HCT116 (cell line): ENCODE measurements at regions not wholly inside any gene's neighbourhood (a gene's known extent, or its start where the extent isn't known, plus 50 kb on each side); places are given as distances from the start of the nearest gene placed in this dataset.

Experiments
- ATAC-seq: fragments of 200-7000 bp; cut with Tn5 transposase; 2 replicates; pipeline ENCODE4 v1.9.1; 2020; ENCODE audit warnings: mild to moderate bottlenecking, moderate library complexity
- BruUV-seq: library from RNA; stranded (reverse); fragments of 400-500 nt; replicated peaks from 2 replicates; lab custom pipeline; 2021; lab: Mats Ljungman, UMichigan
- CTCF ChIA-PET: fragments of 300-600 bp; sonication (Branson Sonifier 250); formaldehyde crosslinking; loops from one replicate; lab custom pipeline; 2021; ENCODE audit warnings: antibody characterized with exemption; lab: Charles Lee
- POLR2A ChIA-PET: fragments of 300-600, 350-600 bp; sonication (Branson Sonifier 250); formaldehyde crosslinking; loops from one replicate; lab custom pipeline; 2021; ENCODE audit warnings: antibody characterized with exemption; lab: Charles Lee
- RAD21 ChIA-PET, 2 experiments: fragments of 300-600 bp; sonication (Branson Sonifier 250); formaldehyde crosslinking; loops; one replicate each; lab custom pipeline; 2023; ENCODE audit warnings: low total read pairs in 2 of 2; ENCODE audit not compliant: uncharacterized antibody in 2 of 2, unreplicated experiment in 2 of 2, low non-redundant PET in 1 of 2; lab: Charles Lee
- DNase-seq: peaks from one replicate; pipeline ENCODE4 v3.0.0-alpha.2; 2010; ENCODE audit warnings: low read depth, low spot score
- H2AFZ ChIP-seq: fragments of 200-600 bp; shearing (Covaris generic), sonication (generic); 2 replicates; pipeline ENCODE4 v1.6.1; 2017; ENCODE audit warnings: low read depth, mixed run types, mixed read lengths, antibody characterized with exemption, low read length; ENCODE audit not compliant: poor library complexity, severe bottlenecking
- H3K27ac ChIP-seq: 2 replicates; pipeline ENCODE4 v1.5.1; 2012; ENCODE audit warnings: low read depth, low read length
- H3K27me3 ChIP-seq: fragments of 200-600 bp; sonication (generic); 2 replicates; pipeline ENCODE4 v1.6.1; 2016; ENCODE audit warnings: mixed run types, low read length, mixed read lengths; ENCODE audit not compliant: insufficient read depth
- H3K36me3 ChIP-seq, 2 experiments: fragments of 200-500 bp in 1 of 2; fragments of 200-600 bp in 1 of 2; sonication (Bioruptor generic) in 1 of 2; sonication (generic) in 1 of 2; 2 replicates each; pipeline versions ENCODE4 v1.5.1 to v1.6.1; 2014 to 2016; ENCODE audit warnings: low read length in 2 of 2, inconsistent platforms in 1 of 2, mixed read lengths in 1 of 2, mixed run types in 1 of 2; ENCODE audit not compliant: insufficient read depth in 2 of 2, control insufficient read depth in 1 of 2
- H3K4me1 ChIP-seq, 2 experiments: fragments of 200-600 bp in 1 of 2; sonication (generic) in 1 of 2; 2 replicates each; pipeline versions ENCODE4 v1.5.1 to v1.6.1; 2012 to 2017; ENCODE audit warnings: low read length in 2 of 2, inconsistent platforms in 1 of 2, mild to moderate bottlenecking in 1 of 2, mixed read lengths in 1 of 2, mixed run types in 1 of 2, moderate library complexity in 1 of 2; ENCODE audit not compliant: insufficient read depth in 2 of 2, control insufficient read depth in 1 of 2
- H3K4me2 ChIP-seq: fragments of 200-600 bp; sonication (generic); 2 replicates; pipeline ENCODE4 v1.6.1; 2017; ENCODE audit warnings: mixed run types, low read length, mixed read lengths
- H3K4me3 ChIP-seq, 2 experiments: fragments of 200-600 bp in 1 of 2; sonication (generic) in 1 of 2; replicated peaks in 1 of 2; 2 replicates each; pipeline ENCODE4 v1.5.1; 2011 to 2016; ENCODE audit warnings: low read length in 2 of 2, control low read depth in 1 of 2, low read depth in 1 of 2, mild to moderate bottlenecking in 1 of 2, mixed read lengths in 1 of 2, mixed run types in 1 of 2
- H3K79me2 ChIP-seq: fragments of 200-600 bp; sonication (generic); 2 replicates; pipeline ENCODE4 v1.6.1; 2017; ENCODE audit warnings: mild to moderate bottlenecking, mixed run types, low read length, moderate library complexity, mixed read lengths; ENCODE audit not compliant: insufficient read depth
- H3K9ac ChIP-seq: fragments of 200-600 bp; sonication (generic); 2 replicates; pipeline ENCODE4 v1.6.1; 2016; ENCODE audit warnings: low read length, mixed read lengths
- H3K9me2 ChIP-seq: fragments of 200-600 bp; sonication (generic), shearing (Covaris generic); 2 replicates; pipeline ENCODE4 v1.6.1; 2017; ENCODE audit warnings: mixed run types, mild to moderate bottlenecking, moderate library complexity; ENCODE audit not compliant: insufficient read depth
- H3K9me3 ChIP-seq, 2 experiments: fragments of 200-500 bp in 1 of 2; fragments of 200-600 bp in 1 of 2; sonication (Bioruptor generic) in 1 of 2; sonication (generic) in 1 of 2; 2 replicates each; pipeline ENCODE4 v1.6.1; 2014 to 2017; ENCODE audit warnings: low read length in 2 of 2, mixed read lengths in 2 of 2, inconsistent platforms in 1 of 2, low read depth in 1 of 2, mild to moderate bottlenecking in 1 of 2, mixed run types in 1 of 2, moderate library complexity in 1 of 2; ENCODE audit not compliant: control insufficient read depth in 1 of 2, insufficient read depth in 1 of 2
- H4K20me1 ChIP-seq: fragments of 200-600 bp; sonication (generic), shearing (Covaris generic); 2 replicates; pipeline ENCODE4 v1.6.1; 2017; ENCODE audit warnings: mixed run types, mild to moderate bottlenecking, moderate library complexity; ENCODE audit not compliant: insufficient read depth
- ELF1 ChIP-seq: IDR thresholded peaks from 2 replicates; pipeline ENCODE4 v1.6.1; 2012; ENCODE audit warnings: low read depth, borderline replicate concordance
- EZH2phosphoT487 ChIP-seq: fragments of 200-600 bp; IDR thresholded peaks from 2 replicates; pipeline ENCODE4 v1.6.1; 2018; ENCODE audit warnings: antibody characterized with exemption, borderline replicate concordance
- POLR2A ChIP-seq: IDR thresholded peaks from 2 replicates; pipeline ENCODE4 v1.7.0; 2011; ENCODE audit warnings: borderline replicate concordance; ENCODE audit not compliant: insufficient read depth, insufficient read length; ENCODE audit errors: extremely low read depth
- RAD21 ChIP-seq: IDR thresholded peaks from 2 replicates; pipeline ENCODE4 v1.6.1; 2012; ENCODE audit warnings: low read depth, mild to moderate bottlenecking
- REST ChIP-seq: IDR thresholded peaks from 2 replicates; pipeline ENCODE4 v1.6.1; 2012; ENCODE audit warnings: low read depth
- ZBTB33 ChIP-seq: IDR thresholded peaks from 2 replicates; pipeline ENCODE4 v1.6.1; 2011; ENCODE audit warnings: mild to moderate bottlenecking, low read length, moderate library complexity; ENCODE audit not compliant: insufficient replicate concordance; ENCODE audit errors: extremely low read depth
- ZNF274 ChIP-seq: fragments of 200-500 bp; sonication (Bioruptor generic); IDR thresholded peaks from 2 replicates; pipeline ENCODE4 v1.6.1; 2014; ENCODE audit warnings: mild to moderate bottlenecking, low read depth, low read length, inconsistent platforms
- intact Hi-C: fragments of 100-400 bp; cut with micrococcal nuclease; formaldehyde crosslinking; loops from 2 replicates; pipeline ENCODE4 v1.10.0; 2022
- TF ChIP-seq, protein P1 (sequence below), 3 experiments: fragments of 200-600 bp in 1 of 3; sonication (generic) in 1 of 3; IDR thresholded peaks in 2 of 3; conservative IDR thresholded peaks in 1 of 3; 2 replicates each; pipeline ENCODE4 v1.5.1; 2012 to 2017; ENCODE audit warnings: low read depth in 2 of 3, low read length in 2 of 3, antibody characterized with exemption in 1 of 3, borderline replicate concordance in 1 of 3, control low read depth in 1 of 3, mild to moderate bottlenecking in 1 of 3, mixed read lengths in 1 of 3, mixed run types in 1 of 3, moderate library complexity in 1 of 3; ENCODE audit not compliant: insufficient read depth in 1 of 3

DNA sequence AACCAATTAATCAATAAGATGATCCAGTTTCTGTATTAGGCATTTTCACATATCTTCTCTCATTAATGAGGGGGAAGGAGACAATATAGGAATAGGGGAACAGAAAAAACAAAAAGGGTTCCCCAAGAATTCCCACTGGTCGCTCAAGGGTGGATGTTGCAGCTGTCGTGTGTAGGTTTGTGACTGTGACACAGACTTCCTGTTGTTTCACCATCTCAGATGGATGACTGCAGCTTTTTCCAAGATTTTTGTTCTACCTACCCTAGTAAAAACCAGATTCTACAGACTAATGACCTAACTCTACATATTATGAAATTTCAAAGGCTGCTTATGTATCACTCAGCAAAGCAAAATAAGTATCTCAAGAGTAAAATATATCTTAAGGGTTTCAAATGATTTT, 73.7 kb upstream of the MB21D2 start:
- Histone ChIP-seq H3K36me3 (no peaks in the 10 kb centered on the region), H3K79me2 (no peaks in the 10 kb centered on the region), H3K4me2 (no peak overlapping the region), H3K27me3 (no peaks in the 10 kb centered on the region), H3K9me3 (no peaks in the 10 kb centered on the region), H3K4me1 (no peaks in the 10 kb centered on the region), H3K9ac (no peak overlapping the region), H3K27ac (no peak overlapping the region), H3K4me3 (no peak overlapping the region), H4K20me1 (no peaks in the 10 kb centered on the region), H2AFZ (no peak overlapping the region)
- ATAC-seq (no peak), DNase-seq (no peak)
- intact Hi-C loops = no loop called here
- RAD21 ChIA-PET = no interaction called here
- no TSS peak for BruUV-seq
- TF ChIP-seq EZH2phosphoT487 = no peak
- TF ChIP-seq RAD21 = no peak
- no peak for TF ChIP-seq POLR2A
- no peak for TF ChIP-seq REST
- TF ChIP-seq ELF1 = no peak
- no peak for TF ChIP-seq ZBTB33
- TF ChIP-seq, protein P1, sequence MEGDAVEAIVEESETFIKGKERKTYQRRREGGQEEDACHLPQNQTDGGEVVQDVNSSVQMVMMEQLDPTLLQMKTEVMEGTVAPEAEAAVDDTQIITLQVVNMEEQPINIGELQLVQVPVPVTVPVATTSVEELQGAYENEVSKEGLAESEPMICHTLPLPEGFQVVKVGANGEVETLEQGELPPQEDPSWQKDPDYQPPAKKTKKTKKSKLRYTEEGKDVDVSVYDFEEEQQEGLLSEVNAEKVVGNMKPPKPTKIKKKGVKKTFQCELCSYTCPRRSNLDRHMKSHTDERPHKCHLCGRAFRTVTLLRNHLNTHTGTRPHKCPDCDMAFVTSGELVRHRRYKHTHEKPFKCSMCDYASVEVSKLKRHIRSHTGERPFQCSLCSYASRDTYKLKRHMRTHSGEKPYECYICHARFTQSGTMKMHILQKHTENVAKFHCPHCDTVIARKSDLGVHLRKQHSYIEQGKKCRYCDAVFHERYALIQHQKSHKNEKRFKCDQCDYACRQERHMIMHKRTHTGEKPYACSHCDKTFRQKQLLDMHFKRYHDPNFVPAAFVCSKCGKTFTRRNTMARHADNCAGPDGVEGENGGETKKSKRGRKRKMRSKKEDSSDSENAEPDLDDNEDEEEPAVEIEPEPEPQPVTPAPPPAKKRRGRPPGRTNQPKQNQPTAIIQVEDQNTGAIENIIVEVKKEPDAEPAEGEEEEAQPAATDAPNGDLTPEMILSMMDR (IDR thresholded peaks at IDR 0.05 in 2 of 3, conservative IDR thresholded peaks at IDR 0.05 in 1 of 3; ENCODE audit: borderline replicate concordance in 1 of 3, insufficient read depth in 1 of 3, low read depth in 2 of 3, low read length in 2 of 3) = no peak
- no peak for TF ChIP-seq ZNF274
- TF ChIP-seq, all 23 proteins: peak for 0
- CTCF ChIA-PET = no interaction called here
- POLR2A ChIA-PET = no interaction called here
- no peaks in the 10 kb centered on the region for H3K9me2 ChIP-seq
